ENCODE measurements at regions not wholly inside any gene's neighbourhood (a gene's known extent, or its start where the extent isn't known, plus 50 kb on each side); places are given as distances from the start of the nearest gene placed in this dataset.

GRCh38 chr17:13688716-13689115 lies 87.0 kb upstream of the HS3ST3A1 start:
- TF ChIP-seq POLR2AphosphoS5 (IDR thresholded peaks at IDR 0.05) (no peak), CTCF (IDR thresholded peaks at IDR 0.05) (no peak), POLR2A (IDR thresholded peaks at IDR 0.05) (no peak)
